Skeletal muscle cell (primary cell): ENCODE measurements at regions not wholly inside any gene's neighbourhood (a gene's known extent, or its start where the extent isn't known, plus 50 kb on each side); places are given as distances from the start of the nearest gene placed in this dataset.
"Not testable (repeated sequence)": the region's sequence is repeated elsewhere in the genome, so short reads cannot be mapped to it uniquely, and the experiment has no call there.

Experiments
- DNase-seq: peaks from one replicate; pipeline ENCODE4 v3.0.0-alpha.2; 2010; ENCODE audit warnings: low read depth
- H3K4me3 ChIP-seq: 2 replicates; pipeline ENCODE4 v1.5.1; 2011; ENCODE audit warnings: low read depth, mild to moderate bottlenecking, control low read depth, low read length, moderate library complexity

DNA sequence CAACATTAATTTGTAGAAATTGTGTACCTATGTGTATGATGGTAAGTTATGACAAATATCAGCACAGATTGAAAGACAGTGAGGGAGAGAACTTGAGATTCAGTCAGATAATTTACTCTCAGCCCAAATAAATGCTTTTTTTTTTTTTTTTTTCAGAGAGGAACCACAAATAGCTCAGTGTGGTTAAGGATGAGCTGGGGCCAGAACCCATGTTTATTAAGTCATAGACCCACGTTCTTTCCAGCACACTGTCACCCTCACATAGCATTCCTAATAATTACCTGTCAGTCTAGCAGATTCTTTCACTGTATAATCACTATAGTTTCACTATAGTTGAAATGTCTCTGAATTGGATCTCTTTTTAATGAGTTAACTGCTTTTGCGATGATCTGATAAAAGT lies 246.1 kb downstream of the ZIC1 start:
- H3K4me3 ChIP-seq: no peak overlapping the region
- DNase-seq: no peak

DNA sequence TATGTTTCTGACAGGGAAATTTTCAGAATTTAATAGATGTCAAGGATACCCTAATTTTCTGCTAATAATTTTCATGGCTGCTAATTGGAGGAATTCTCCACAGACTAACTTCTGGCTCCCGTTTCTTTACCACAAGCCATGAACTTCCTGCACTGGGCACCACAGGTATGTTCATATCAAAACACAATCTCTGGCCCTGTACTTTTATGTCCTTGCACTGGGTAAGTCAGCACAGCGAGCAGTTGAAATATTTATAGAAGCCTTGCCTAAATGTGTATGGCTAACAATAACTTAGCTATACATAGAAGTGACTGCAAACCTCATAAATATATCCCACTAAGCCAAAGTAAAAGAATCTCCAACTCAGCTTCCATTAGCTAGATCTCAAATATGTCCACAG lies 246.9 kb downstream of the ZIC1 start:
- no peak overlapping the region for H3K4me3 ChIP-seq
- DNase-seq: no peak

DNA sequence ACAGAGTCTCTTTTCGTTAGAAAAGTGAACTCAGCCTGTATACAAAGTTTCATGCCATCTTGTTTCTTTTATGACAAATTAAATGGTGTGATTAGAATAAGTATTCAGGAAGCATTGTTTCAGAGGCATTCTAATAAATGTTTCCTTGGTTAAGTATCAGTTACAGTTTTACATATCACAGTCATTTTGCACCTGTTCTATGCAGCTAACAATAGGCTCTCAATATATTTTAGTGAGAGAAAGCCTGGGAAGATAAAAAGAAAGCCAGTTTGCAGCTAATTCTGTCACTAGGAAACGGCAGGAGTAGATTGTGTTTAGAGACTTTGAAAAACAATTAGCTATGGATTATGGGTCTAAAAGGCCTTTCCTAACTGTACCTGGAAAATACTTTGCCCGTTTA lies 252.8 kb downstream of the ZIC1 start:
- no peak for DNase-seq
- H3K4me3 ChIP-seq: no peak overlapping the region

DNA sequence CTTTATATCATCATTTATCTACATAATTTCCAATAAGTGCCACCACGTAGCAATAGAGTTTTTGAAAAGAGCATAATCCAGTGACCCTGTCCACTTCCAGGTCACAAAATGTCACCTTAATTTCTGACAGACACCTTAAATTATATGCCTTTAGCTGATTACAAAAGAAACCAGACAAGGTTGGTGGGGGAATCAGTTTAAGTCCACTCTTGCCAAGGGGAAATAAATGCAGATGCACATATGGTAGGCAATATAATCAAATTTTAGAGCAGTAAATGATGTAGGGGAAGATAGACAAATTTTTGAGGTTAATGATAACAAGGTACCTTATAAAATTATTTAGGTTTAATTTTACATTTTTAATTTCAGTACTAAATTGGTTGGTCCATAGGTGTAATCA lies 253.5 kb downstream of the ZIC1 start:
- DNase-seq: no peak
- H3K4me3 ChIP-seq: no peak overlapping the region

DNA sequence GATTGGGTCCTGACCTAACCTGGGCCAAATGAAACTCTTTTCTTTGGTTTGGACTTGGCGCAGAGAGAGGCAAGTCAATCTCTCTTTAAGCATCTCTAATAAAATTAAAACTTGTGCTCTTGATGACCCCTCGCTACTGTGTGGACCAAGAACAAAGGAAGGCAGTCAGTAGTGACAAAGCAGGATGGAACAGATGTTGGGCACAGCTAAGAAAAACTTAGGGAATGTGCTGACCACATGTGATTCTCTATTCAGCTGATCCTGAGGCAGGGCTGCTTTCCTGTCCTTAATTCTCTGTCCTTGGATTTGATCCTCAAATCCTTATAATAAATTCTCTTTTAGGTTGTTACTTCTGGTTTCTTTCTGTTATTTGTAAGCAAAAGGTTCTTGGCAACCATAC lies 259.9 kb downstream of the ZIC1 start:
- DNase-seq: no peak
- no peak overlapping the region for H3K4me3 ChIP-seq

DNA sequence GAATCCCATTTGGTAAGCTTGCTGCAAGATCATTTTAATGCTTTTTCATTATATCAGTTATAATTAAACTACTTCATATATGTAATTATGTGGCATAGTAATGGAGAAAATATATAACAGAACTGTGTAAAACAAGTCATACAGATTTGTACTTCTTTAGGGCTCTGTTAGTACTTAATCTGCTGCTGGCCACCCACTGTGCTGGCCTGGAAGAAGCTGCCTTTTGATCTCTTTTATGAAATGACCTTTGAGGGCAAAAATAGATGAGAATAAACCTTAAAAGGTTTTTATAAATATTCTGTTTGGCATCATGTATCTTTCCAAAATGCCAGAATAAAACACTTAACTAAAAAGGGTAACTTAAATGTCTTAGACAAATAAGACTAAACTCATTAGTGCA lies 262.9 kb downstream of the ZIC1 start:
- H3K4me3 ChIP-seq: no peak overlapping the region
- DNase-seq: no peak

DNA sequence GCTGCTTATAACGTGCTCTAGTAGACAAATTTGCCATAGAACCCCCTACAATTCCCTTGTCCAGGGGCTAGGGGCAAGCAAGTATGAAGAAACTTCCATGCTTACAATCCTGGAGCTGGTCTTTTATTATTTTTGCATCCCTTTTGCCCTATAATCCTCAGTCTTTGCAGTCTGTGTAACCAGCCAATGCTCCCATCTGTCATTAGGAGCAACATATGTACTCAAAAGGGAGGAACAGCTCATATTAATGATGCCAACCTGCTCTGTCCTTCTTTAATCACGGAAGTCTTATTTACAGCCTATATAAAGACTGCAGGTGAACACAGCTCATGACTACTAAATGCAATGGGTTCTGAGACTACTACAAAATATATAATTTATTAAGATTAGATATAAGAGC lies 263.3 kb downstream of the ZIC1 start:
- no peak overlapping the region for H3K4me3 ChIP-seq
- no peak for DNase-seq

DNA sequence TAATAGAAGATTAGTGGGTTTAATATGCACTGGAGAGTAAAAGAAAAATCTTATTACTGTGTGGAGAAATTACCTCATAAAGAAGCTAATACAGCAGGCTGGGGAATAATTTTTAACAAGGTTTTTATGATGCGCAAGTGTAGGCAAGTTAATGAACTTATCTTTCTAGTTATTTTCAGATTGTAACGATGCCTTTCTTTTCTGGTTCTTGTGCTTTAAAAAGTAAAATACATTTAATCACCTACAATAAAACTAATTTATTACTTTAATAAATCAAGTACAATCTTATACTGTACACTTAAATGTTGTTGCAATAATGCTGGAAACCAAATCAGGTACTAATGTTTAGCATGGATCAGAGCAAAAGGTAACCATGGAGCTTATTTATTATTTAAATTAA lies 266.6 kb downstream of the ZIC1 start:
- no peak overlapping the region for H3K4me3 ChIP-seq
- DNase-seq: no peak

DNA sequence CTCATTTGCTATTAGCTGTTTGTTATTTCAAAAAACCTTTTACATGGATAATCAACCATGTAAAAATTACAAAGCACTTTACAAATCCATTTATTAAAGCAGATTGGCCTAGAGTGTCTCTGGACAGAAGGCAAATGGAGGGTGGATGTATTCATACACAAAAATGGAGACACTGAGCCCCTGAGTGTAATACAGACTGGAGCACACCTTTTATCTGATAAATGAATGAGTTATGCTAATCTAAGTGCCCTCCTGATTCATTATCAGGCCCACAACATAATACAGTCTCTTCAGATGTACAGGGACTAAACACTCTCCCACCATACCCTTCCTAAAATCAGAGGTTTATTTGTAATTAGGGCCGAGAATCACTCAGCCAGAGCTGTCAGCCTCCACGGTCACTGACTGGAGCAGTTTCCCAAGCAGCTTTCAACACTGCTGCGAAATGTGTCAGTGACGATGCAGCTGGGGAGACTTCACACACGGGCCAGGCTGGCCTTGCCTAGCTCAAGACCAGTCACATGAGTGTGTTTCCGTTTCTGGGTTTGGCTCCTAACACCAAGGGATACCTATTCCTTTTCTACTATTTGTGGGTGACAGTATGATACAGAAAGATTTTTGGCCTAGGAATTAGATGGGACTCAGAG lies 271.8 kb downstream of the ZIC1 start:
- DNase-seq: peak; percentile 13
- no peak overlapping the region for H3K4me3 ChIP-seq

DNA sequence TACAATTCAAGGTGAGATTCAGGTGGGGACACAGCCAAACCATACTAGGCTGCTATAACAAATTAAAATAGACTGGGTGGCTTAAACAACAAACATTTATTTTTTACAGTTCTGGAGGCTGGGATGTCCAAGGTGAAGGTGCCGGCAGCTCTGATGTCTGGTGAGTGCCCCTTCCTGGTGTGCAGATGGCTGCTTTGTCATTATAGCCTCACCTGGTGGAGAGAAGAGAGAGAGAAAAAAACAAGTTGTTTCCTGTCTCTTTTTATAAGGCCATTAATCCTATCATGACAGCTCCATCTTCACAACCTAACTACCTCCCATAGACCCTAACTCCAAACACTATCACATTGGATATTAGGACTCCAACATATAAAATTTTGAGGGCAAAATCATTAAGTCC lies 279.7 kb downstream of the ZIC1 start:
- no peak overlapping the region for H3K4me3 ChIP-seq
- no peak for DNase-seq

DNA sequence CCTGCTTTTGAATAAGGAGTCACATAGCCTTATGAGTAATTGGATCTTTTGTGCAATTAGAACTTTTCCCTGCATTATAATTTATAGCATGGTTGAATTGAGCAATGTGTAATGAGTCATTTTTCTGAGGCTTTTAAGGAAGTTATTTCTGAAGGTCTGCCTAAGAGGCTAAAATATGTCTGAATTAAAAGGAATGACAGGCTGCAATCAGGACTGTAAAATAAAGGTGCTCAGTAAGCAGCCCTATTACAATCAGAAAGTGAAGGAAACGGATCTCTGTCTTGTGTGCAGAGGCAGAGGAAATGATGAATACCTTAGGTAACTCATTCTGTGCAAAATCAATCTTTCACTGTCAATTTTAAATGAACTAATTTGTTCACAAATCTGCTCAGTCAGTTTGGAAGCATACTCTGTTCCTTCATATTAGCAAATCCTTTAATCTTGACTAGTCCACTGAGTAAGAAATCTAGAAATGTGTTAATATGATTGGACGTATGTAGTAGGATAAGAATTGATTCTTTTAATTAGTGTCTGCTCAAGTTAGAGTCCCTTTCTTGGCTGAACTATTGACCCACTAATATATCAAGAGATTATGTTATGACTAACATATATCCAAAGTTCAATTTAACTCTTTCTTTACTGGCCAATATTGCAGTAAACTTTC lies 290.1 kb downstream of the ZIC1 start:
- DNase-seq: peak; percentile 54

DNA sequence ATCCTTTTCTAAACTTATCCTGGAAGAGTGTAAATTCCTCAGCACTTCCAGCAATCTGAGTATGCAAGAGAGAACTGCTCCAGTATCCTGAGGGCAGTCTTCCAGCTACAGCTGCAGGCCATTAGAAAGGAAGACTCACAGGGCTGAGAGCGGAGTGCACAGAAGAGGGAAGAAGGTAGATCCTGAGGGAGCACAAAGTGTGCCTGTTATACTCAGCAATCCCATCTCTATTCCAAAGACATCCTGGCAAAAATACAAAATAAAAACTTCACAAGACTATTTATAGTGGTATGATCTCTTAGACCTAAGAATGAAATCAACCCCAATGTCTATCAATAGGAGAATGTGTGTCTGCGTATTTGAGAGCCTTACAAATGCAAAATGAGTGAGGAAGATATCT lies 292.0 kb downstream of the ZIC1 start:
- DNase-seq: peak; percentile 8

More for the DNA sequence above, 290.1 kb downstream of the ZIC1 start:
- H3K4me3 ChIP-seq: no peak overlapping the region

DNA sequence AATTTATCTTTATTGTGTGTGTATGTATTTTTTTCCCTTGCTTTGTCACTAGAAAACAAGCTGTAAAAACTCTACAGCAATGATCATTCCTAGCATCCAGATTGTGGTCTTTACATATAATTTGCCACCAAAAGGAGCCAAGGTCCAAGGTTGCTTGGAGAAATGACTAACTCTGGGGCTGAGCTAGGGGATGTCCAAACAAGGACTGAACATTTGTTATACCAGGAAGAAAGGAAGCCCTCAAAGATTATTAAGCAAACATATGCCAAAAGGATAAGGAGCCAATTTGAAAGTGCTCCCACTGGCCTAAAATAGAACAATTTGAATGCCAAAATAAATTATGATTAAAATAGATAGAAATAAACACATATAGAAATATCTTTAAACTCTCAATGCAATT lies 293.3 kb downstream of the ZIC1 start:
- no peak overlapping the region for H3K4me3 ChIP-seq
- DNase-seq: no peak

More for the DNA sequence above, 292.0 kb downstream of the ZIC1 start:
- H3K4me3 ChIP-seq: no peak overlapping the region

DNA sequence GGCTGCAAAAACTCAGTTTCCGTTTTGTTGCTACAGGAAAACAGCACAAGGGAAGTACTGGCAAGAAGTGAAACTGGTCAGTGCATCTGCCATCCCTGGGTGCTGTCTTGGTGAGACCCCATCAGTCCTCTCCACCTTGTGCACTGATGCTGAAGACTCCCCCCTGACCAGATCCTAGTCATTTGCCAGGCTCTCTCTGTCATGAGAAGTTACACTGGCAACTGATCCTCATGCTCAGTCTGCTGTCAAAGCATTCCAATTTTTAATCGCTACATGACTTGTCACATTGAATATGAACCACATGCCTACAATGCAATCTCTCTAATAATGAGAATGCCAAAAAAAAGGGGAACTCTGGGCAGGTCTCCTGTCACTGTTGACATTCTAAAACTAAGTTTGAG lies 296.5 kb downstream of the ZIC1 start:
- DNase-seq: no peak
- H3K4me3 ChIP-seq: no peak overlapping the region

DNA sequence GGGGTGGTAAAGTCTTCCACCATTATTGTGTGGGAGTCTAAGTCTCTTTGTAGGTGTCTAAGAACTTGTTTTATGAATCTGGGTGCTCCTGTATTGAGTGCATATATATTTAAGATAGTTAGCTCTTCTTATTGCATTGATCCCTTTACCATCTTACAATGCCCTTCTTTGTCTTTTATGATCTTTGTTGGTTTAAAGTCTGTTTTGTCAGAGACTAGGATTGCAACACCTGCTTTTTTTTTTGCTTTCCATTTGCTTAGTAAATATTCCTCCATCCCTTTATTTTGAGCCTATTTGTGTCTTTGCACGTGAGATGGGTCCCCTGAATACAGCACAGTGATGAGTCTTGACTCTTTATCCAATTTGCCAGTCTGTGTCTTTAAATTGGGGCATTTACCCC lies 301.6 kb downstream of the ZIC1 start:
- not testable (repeated sequence) for H3K4me3 ChIP-seq, DNase-seq

DNA sequence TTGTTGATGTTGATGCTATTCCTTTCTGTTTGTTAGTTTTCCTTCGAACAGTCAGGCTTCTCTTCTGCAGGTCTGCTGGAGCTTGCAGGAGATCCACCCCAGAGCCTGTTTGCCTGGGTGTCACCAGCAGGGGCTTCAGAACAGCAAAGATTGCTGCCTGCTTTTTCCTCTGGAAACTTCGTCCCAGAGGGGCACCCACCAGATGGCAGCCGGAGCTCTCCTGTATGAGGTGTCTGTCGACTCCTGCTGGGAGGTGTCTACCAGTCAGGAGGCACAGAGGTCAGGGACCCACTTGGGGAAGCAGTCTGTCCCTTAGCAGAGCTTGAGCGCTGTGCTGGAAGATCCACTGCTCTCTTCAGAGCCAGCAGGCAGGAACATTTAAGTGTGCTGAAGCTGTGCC lies 303.2 kb downstream of the ZIC1 start:
- no peak overlapping the region for H3K4me3 ChIP-seq
- DNase-seq: no peak

DNA sequence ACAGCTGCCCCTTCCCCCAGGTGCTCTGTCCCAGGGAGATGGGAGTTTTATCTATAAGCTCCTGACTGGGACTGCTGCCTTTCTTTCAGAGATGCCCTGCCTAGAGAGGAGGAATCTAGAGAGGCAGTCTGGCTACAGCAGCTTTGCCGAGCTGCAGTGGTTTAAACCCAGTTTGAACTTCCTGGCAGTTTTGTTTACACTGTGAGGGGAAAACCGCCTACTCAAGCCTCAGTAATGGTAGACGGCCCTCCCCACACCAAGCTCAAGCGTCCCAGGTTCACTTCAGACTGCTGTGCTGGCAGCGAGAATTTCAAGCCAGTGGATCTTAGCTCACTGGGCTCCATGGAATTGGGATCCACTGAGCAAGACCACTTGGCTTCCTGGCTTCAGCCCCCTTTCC lies 303.6 kb downstream of the ZIC1 start:
- DNase-seq, H3K4me3 ChIP-seq: not testable (repeated sequence)

DNA sequence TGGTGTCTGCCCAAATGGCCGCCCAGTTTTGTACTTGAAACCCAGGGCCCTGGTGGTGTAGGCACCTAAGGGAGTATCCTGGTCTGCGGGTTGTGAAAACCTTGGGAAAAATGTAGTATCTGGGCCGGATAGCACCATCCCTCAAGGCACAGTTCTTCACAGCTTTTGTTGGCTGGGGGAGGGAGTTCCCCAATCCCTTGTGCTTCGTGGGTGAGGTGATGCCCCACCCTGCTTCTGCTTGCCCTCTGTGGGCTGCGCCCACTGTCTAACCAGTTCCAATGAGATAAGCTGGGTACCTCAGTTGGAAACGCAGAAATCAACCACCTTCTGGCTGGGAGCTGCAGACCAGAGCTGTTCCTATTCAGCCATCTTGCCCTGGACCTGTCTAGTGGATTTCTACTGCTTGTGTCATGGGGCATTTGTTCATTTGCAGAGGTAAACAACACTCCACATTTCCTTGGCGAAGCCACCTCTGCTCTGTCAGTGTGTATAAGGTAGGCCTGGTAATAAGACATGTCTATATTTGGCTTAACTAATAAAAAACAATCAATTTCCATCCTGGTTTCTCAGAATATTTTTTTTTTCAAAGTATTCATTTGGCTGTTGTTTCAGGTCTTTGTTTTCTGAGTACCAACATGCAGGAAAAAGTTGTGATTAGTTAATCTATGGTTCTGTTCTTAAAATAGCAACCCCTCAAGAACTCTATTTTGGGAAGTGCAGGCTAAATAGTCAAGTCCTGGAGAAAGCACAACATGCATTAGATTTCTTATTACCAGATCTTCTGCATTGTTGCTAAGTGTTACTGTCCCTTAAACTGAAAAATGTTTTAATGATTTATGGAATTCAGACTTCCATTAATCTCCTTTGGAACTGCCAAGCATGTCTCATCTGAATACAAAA lies 304.3 kb downstream of the ZIC1 start:
- H3K4me3 ChIP-seq: no peak overlapping the region
- DNase-seq: no peak

DNA sequence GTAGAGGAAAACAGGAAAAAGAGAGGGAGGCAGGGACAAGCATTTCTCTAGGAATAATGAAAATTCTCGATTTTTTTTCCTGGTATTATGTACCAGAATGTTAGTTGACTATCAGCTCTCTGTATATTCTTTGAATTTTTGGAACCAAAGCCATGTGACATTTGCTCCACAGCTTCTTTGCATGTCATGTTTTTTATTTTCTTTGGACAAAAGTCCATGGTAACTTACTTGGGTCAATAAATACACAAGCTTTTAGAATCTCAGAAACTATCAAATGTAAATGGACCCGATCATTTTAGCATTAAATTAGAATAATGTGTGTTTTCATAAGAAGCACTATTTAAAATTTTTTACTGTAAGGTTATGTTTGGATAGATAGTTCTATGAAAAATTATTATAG lies 320.5 kb downstream of the ZIC1 start:
- no peak overlapping the region for H3K4me3 ChIP-seq
- DNase-seq: no peak

DNA sequence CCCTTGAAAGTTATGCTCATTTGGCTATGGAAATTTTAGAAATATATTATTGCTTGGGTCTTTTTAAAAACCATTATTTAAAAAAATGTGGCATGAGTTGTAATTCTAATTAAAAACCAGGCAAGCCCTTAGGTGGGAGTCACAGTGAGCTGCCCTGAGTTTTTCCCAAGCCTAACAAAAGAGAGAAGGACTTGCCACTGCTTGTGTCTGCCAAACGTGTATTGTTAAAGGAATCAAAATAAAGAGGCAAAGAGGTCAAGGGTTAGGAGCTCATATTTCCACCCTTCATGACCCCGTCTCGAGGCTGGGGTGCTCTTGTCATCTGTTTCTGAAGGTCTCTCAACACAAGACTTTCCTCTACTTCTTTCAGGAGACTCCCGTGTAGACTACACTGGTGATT lies 321.1 kb downstream of the ZIC1 start:
- no peak for DNase-seq
- H3K4me3 ChIP-seq: no peak overlapping the region

DNA sequence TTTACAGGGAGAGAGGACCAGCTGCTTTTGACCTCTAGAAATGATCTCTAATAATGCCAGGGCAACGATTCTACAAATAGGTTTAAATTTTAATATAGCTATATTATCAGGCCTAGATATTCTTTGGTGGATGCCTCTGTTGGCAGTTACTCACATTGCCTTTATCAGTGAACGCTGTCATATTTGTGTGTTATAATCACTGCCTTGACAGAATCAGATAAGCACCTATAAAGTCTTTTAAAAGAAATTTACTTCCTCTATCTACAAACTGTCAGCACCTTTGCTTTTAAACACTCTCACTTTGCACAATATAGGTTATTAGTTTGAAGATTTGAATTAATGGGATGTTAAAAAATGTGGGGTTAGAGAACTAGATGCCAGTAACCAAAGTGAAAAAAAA lies 324.1 kb downstream of the ZIC1 start:
- H3K4me3 ChIP-seq: no peak overlapping the region
- DNase-seq: no peak
